ENCODE measurements at regions not wholly inside any gene's neighbourhood (a gene's known extent, or its start where the extent isn't known, plus 50 kb on each side); places are given as distances from the start of the nearest gene placed in this dataset.

DNA sequence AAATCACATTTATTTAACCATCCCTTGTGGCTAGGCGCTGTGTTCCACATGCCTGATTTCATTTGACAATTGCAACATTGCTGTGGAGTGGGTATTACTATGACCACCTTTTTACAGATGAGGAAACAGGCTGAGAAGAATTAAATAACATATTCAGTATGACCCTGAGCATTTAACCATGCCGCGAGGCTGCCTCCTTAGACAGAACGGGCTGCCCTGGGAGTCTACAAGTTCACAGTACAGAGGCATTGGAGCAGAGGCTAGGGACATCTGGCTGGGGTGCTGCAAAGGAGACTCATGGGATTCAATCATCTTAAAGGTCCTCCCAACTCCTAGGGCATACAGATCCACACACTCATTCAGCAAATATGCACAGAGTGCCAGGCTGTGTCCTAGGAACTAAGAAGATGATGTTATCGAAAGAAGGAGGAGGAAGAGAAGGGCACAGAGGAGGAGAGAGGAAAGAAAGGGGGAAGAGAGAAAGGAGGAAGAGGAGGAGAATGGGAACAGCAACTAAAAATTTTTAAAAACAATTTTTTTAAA, 164.7 kb upstream of the CCND2 start:
- TF ChIP-seq, protein P1, sequence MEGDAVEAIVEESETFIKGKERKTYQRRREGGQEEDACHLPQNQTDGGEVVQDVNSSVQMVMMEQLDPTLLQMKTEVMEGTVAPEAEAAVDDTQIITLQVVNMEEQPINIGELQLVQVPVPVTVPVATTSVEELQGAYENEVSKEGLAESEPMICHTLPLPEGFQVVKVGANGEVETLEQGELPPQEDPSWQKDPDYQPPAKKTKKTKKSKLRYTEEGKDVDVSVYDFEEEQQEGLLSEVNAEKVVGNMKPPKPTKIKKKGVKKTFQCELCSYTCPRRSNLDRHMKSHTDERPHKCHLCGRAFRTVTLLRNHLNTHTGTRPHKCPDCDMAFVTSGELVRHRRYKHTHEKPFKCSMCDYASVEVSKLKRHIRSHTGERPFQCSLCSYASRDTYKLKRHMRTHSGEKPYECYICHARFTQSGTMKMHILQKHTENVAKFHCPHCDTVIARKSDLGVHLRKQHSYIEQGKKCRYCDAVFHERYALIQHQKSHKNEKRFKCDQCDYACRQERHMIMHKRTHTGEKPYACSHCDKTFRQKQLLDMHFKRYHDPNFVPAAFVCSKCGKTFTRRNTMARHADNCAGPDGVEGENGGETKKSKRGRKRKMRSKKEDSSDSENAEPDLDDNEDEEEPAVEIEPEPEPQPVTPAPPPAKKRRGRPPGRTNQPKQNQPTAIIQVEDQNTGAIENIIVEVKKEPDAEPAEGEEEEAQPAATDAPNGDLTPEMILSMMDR (IDR thresholded peaks at IDR 0.05; ENCODE audit: unreplicated experiment), result no peak
- Mint-ChIP-seq H3K36me3 (no peaks in the 10 kb centered on the region), H3K4me1 (no peaks in the 10 kb centered on the region), H3K27ac (no peak overlapping the region), H3K27me3 (ENCODE audit: low read depth) (no peaks in the 10 kb centered on the region), H3K9me3 (no peaks in the 10 kb centered on the region), H3K4me3 (no peak overlapping the region)
- no peak for DNase-seq (ENCODE audit: low spot score in 2 of 2, unreplicated experiment in 2 of 2)

DNA sequence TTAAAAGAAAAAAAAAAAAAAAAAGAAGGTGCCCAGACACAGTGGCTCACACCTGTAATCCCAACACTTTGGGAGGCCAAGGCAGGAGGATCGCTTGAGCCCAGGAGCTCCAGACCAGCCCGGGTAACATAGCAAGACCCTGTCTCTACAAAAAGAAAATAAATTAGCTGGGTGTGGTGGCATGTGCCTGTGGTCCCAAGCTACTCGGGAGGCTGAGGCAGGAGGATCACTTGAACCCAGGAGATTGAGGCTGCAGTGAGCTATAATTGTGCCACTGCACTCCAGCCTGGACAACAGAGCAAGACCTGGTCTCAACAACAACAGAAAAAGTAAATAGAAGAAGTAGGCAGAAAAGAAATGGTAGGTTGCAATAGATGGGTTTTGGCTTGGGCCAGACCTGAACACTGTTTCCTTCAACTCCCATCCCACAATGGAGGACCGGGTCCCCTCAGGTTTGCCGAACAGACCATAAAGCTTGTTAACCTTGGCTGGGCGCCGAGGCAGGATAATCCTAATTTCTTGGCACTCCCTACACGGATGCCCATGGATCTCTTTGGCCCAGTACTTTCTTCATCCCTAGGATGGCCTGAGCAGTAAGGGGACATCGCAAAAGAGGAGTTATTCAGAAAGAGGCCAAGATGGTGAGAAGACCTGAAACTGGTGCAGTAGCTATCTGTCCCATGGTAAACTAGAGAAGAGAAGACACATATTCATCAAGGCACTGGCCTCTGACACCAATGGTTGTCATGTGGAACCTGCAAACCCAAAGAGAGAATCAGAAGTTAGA, 165.5 kb upstream of the CCND2 start:
- H3K36me3 Mint-ChIP-seq, result no peaks in the 10 kb centered on the region
- no peak for DNase-seq (ENCODE audit: low spot score in 2 of 2, unreplicated experiment in 2 of 2)
- H3K9me3 Mint-ChIP-seq, result no peaks in the 10 kb centered on the region
- H3K27ac Mint-ChIP-seq, result no peak overlapping the region
- TF ChIP-seq, protein P1 (IDR thresholded peaks at IDR 0.05; ENCODE audit: unreplicated experiment), result no peak
- H3K4me1 Mint-ChIP-seq, result no peaks in the 10 kb centered on the region
- H3K4me3 Mint-ChIP-seq, result no peak overlapping the region
- H3K27me3 Mint-ChIP-seq (ENCODE audit: low read depth), result no peaks in the 10 kb centered on the region

DNA sequence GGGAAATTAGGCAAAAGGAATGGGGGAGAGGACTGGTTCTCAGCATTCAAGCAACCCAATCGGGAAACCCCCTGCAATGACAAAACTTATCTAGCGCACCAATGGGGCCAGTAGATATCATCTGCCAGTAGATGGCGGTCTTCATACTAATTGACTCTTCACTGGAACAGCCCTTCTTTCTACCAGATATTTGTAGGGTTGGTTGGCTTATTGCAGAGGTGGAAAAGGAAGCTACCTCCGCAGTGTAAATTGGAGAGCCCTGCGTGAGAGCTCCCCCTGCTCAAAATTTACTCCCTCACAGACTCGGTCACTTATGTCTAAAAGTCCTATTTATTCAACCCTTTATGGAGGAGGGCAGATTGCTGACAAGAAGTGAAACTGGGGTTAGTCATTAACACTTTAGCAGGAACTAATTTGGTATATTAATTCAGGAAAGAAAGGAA, 166.1 kb upstream of the CCND2 start:
- no peaks in the 10 kb centered on the region for H3K27me3 Mint-ChIP-seq (ENCODE audit: low read depth)
- no peaks in the 10 kb centered on the region for H3K9me3 Mint-ChIP-seq
- DNase-seq (ENCODE audit: low spot score in 2 of 2, unreplicated experiment in 2 of 2), result no peak
- no peak overlapping the region for H3K4me3 Mint-ChIP-seq
- H3K36me3 Mint-ChIP-seq, result no peaks in the 10 kb centered on the region
- no peak overlapping the region for H3K27ac Mint-ChIP-seq
- TF ChIP-seq, protein P1 (IDR thresholded peaks at IDR 0.05; ENCODE audit: unreplicated experiment), result no peak
- no peaks in the 10 kb centered on the region for H3K4me1 Mint-ChIP-seq

DNA sequence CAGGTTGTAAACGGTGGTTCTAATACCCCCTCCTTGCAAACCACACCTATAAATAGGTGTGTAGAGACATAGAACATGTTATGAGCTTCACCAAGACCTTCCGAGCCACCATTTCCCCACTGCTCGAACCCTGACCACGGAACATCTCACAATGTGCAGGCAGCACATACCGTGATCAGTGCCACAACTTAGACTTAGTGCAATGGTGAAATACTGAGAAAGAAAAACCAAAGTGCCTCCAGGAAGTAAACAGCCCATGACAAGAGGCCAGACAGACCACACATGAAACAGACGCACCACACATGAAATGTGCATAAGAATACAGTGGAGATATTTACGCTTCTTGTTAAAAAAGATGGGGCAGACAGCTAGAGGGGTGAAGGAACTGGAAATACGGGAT, 166.9 kb upstream of the CCND2 start:
- DNase-seq (ENCODE audit: low spot score in 2 of 2, unreplicated experiment in 2 of 2), result no peak
- H3K4me3 Mint-ChIP-seq, result no peak overlapping the region
- TF ChIP-seq, protein P1 (IDR thresholded peaks at IDR 0.05; ENCODE audit: unreplicated experiment), result no peak
- H3K36me3 Mint-ChIP-seq, result no peaks in the 10 kb centered on the region
- H3K9me3 Mint-ChIP-seq, result no peaks in the 10 kb centered on the region
- no peak overlapping the region for H3K27ac Mint-ChIP-seq
- H3K4me1 Mint-ChIP-seq, result no peaks in the 10 kb centered on the region
- no peaks in the 10 kb centered on the region for H3K27me3 Mint-ChIP-seq (ENCODE audit: low read depth)

DNA sequence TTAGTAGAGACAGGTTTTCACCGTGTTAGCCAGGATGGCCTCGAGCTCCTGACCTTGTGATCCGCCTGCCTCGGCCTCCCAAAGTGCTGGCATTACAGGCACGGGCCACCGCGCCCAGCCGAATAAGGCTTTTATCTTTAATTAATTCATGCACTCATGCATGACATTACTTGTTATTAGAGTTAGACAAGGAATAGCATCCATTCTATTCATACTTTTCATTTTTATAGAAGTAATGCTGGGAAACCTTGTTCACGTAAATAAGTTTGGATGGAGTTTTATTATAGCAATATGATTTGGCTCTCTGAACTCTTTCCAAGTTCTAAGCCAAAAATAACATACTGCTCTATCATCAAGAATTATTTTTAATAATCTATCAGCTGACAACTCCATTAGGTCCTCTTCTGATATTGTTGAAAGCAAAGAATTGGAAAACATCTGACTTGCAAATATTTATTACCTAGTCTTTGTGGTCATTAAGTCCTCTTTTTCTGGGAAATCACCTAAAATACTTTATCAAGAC, 168.8 kb upstream of the CCND2 start:
- no peaks in the 10 kb centered on the region for H3K36me3 Mint-ChIP-seq
- H3K9me3 Mint-ChIP-seq, result peaks cover 6% of the 10 kb centered on the region
- no peaks in the 10 kb centered on the region for H3K27me3 Mint-ChIP-seq (ENCODE audit: low read depth)
- DNase-seq (ENCODE audit: low spot score in 2 of 2, unreplicated experiment in 2 of 2), result no peak
- H3K4me3 Mint-ChIP-seq, result no peak overlapping the region
- no peaks in the 10 kb centered on the region for H3K4me1 Mint-ChIP-seq
- TF ChIP-seq, protein P1 (IDR thresholded peaks at IDR 0.05; ENCODE audit: unreplicated experiment), result no peak
- H3K27ac Mint-ChIP-seq, result no peak overlapping the region

Data from mesothelial cell of epicardium (in vitro differentiated cells).